H7 (cell line): ENCODE measurements at regions not wholly inside any gene's neighbourhood (a gene's known extent, or its start where the extent isn't known, plus 50 kb on each side); places are given as distances from the start of the nearest gene placed in this dataset.
"Not testable (repeated sequence)": the region's sequence is repeated elsewhere in the genome, so short reads cannot be mapped to it uniquely, and the experiment has no call there.

Experiments
- DNase-seq: peaks from one replicate; pipeline ENCODE4 v3.0.0; 2012
- H3K27me3 ChIP-seq: 2 replicates; pipeline ENCODE4 v1.6.0; 2011; ENCODE audit warnings: mild to moderate bottlenecking, low read length; ENCODE audit not compliant: control insufficient read depth, insufficient read depth
- H3K36me3 ChIP-seq: replicated peaks from 2 replicates; pipeline ENCODE4 v1.5.1; 2011; ENCODE audit warnings: low read length; ENCODE audit not compliant: control insufficient read depth, insufficient read depth
- H3K4me3 ChIP-seq: 2 replicates; pipeline ENCODE4 v1.5.1; 2011; ENCODE audit warnings: low read depth, mild to moderate bottlenecking, control low read depth, low read length, moderate library complexity; ENCODE audit not compliant: insufficient read depth

DNA sequence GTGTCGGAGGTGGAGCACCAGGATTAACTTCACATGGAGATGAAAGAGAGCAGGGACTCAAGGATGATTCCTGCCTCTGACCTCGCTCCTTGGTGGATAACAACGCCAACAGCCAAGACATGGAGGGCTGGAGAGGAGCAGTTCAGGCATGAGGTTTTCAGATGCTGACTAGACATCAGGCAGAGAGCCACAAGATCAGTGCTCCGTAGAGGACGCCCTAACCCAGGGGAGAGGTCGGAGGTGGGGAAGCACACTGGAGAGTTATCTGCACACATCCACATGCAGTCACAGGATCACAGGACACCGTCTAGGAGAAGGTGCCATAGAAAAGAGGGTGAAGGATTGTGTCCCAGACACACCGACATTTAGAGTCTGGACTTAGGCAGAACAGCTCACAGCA, 344.3 kb downstream of the EIPR1 start:
- no peak overlapping the region for H3K4me3 ChIP-seq
- no peaks in the 10 kb centered on the region for H3K36me3 ChIP-seq
- DNase-seq, result peak; percentile 21
- H3K27me3 ChIP-seq, result no peaks in the 10 kb centered on the region

DNA sequence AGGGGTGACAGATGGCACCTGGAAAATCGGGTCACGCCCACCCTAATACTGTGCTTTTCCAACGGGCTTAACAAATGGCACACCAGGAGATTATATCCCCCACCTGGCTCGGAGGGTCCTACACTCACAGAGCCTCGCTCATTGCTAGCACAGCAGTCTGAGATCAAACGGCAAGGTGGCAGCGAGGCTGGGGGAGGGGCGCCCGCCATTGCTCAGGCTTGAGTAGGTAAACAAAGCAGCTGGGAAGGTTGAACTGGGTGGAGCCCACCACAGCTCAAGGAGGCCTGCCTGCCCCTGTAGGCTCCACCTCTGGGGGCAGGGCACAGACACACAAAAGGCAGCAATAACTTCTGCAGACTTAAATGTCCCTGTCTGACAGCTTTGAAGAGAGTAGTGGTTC, 346.8 kb downstream of the EIPR1 start:
- not testable (repeated sequence) for H3K27me3 ChIP-seq, DNase-seq, H3K4me3 ChIP-seq, H3K36me3 ChIP-seq

GRCh38 chr2:3025984-3026383, 351.6 kb downstream of the EIPR1 start:
- Histone ChIP-seq H3K27me3 (no peaks in the 10 kb centered on the region), H3K36me3 (no peaks in the 10 kb centered on the region), H3K4me3 (no peak overlapping the region)
- no peak for DNase-seq

DNA sequence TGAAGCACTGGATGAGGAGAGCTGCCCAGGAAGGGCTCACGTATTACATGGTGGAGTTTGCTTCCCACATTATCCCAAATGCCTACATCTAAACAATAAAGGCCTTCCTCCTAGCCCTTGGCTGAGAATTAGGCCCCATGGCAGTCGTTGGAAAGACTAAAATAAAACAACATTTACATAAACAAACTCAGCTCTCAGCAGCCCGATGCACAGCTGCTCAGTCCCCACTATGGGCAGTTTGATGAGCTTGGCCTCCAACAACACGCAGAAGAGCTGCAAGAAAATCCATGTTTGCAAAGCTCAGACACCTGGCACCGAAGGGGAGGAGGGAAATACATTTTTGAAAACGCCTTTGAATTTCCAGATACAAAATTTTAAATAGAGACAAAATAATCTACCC, 352.4 kb downstream of the EIPR1 start:
- Histone ChIP-seq H3K27me3 (no peaks in the 10 kb centered on the region), H3K4me3 (no peak overlapping the region), H3K36me3 (no peaks in the 10 kb centered on the region)
- no peak for DNase-seq

GRCh38 chr2:3024401-3024935, 353.1 kb downstream of the EIPR1 start:
- no peaks in the 10 kb centered on the region for H3K36me3 ChIP-seq
- H3K4me3 ChIP-seq, result no peak overlapping the region
- peak; percentile 71 for DNase-seq
- no peaks in the 10 kb centered on the region for H3K27me3 ChIP-seq

GRCh38 chr2:3023531-3023930, 354.1 kb downstream of the EIPR1 start:
- no peaks in the 10 kb centered on the region for H3K36me3 ChIP-seq
- H3K4me3 ChIP-seq, result no peak overlapping the region
- DNase-seq, result no peak

DNA sequence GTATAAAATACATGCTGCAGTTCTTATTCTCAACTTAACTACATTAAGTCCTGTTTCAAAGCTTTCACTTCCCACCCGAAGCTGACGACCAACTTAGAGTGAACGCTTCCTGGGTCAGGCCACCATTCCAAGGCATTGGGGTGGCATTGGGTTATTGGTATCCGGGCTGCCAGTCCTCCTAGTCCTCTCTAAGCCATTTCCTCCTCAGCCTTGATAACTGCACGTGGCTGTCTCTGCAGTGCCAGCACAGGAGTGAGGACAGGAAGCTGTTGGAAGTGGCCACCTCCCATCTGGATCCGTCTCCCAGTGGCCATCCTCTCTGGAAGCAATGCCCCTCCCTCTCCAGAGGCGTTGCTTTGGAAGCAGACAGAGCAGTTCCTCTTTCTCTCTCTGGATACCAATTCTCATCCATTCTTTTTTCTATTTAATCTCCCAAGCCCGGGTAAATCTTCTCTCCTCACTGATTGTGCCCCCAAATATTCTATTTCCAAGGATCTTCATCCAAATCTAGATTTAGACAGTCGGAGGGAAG, 354.7 kb downstream of the EIPR1 start:
- H3K4me3 ChIP-seq, result no peak overlapping the region
- H3K27me3 ChIP-seq, result no peaks in the 10 kb centered on the region
- no peaks in the 10 kb centered on the region for H3K36me3 ChIP-seq
- DNase-seq, result no peak

More at GRCh38 chr2:3023531-3023930, 354.1 kb downstream of the EIPR1 start:
- H3K27me3 ChIP-seq, result no peaks in the 10 kb centered on the region

- no peak for DNase-seq
Measured at GRCh38 chr2:3021720-3022119, 355.9 kb downstream of the EIPR1 start.

DNA sequence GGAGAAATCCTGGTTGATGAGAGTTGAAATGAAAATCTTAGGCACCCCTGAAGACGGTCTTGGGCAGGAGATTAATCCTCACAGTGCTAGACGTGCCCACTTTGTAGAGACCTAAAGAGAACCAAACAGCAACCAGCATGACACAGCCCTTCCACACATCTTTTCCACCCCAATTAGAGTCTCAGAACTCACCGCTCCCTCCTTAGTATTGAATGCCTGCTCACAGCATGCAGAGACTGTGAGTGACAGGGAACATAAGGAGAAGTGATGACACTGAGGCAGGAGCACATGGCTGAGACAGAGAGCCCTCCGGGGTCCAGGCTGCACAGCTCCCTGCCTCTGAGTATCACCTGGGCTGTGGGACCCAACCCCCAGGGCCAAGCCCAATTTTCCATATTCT, 367.6 kb downstream of the EIPR1 start:
- no peak for DNase-seq
- H3K36me3 ChIP-seq, result no peaks in the 10 kb centered on the region
- H3K4me3 ChIP-seq, result no peak overlapping the region
- no peaks in the 10 kb centered on the region for H3K27me3 ChIP-seq

More at GRCh38 chr2:3021720-3022119, 355.9 kb downstream of the EIPR1 start:
- H3K27me3 ChIP-seq, result no peaks in the 10 kb centered on the region
- no peak overlapping the region for H3K4me3 ChIP-seq
- no peaks in the 10 kb centered on the region for H3K36me3 ChIP-seq

- Histone ChIP-seq H3K27me3 (no peaks in the 10 kb centered on the region), H3K36me3 (no peaks in the 10 kb centered on the region), H3K4me3 (no peak overlapping the region)
- DNase-seq, result no peak
Measured at GRCh38 chr2:3009483-3009882, 368.1 kb downstream of the EIPR1 start.

- H3K36me3 ChIP-seq, result no peaks in the 10 kb centered on the region
- no peak for DNase-seq
- no peak overlapping the region for H3K4me3 ChIP-seq
Measured at GRCh38 chr2:3009005-3009404, 368.6 kb downstream of the EIPR1 start.

DNA sequence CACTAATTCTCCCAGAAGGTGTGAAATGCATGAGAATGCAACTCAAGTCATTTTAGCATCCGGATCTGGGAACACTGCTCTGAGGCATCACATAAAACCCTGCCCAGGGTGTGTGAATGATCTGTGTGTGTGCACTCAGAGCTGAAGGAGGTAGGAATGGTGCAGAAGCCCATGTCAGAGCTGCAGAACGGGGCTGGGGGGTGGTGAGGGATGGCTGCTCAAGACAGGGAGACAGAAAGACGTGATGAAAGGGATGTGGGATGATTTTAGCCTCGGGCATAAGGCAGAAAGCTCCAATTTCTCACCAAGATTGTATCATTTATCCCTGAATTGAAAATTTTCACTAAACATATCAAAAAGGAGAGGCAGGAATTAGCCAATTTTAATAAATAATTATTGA, 369.1 kb downstream of the EIPR1 start:
- Histone ChIP-seq H3K36me3 (no peaks in the 10 kb centered on the region), H3K4me3 (no peak overlapping the region), H3K27me3 (no peaks in the 10 kb centered on the region)
- DNase-seq, result no peak

More at GRCh38 chr2:3009005-3009404, 368.6 kb downstream of the EIPR1 start:
- H3K27me3 ChIP-seq, result no peaks in the 10 kb centered on the region

- H3K4me3 ChIP-seq, result no peak overlapping the region
- H3K36me3 ChIP-seq, result no peaks in the 10 kb centered on the region
- no peaks in the 10 kb centered on the region for H3K27me3 ChIP-seq
- no peak for DNase-seq
Measured at GRCh38 chr2:3007135-3007534, 370.5 kb downstream of the EIPR1 start.

DNA sequence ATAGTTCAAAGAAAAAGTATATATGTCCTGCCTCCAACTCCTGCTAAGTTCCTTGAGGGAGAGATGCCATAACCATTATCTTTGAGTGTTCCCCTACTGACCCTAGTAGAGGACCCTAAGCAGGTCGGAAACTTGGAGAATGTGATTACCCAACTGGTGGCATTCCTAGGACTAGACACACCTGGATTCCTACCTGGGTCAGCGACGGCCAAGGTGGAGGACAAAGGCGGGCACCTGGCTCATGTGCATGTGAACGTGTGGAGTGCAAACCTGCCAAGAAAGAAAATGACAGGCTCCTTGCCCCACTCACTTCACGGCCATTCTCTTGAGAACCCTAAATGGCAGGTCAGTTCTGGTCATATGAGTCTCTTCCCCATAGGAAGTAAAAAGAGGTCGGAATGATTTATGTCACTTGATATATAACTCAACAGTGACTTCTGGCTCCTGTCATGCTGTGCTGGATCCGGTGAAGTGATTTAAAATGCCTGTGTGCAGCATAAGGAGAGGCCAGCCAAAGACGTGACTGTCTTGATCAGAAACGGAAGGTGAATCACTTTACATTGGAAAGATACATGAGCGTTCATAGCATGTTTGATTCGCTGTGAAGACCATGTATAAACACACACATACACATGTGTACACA, 371.6 kb downstream of the EIPR1 start:
- DNase-seq, result no peak
- H3K36me3 ChIP-seq, result no peaks in the 10 kb centered on the region
- H3K27me3 ChIP-seq, result no peaks in the 10 kb centered on the region
- H3K4me3 ChIP-seq, result no peak overlapping the region

DNA sequence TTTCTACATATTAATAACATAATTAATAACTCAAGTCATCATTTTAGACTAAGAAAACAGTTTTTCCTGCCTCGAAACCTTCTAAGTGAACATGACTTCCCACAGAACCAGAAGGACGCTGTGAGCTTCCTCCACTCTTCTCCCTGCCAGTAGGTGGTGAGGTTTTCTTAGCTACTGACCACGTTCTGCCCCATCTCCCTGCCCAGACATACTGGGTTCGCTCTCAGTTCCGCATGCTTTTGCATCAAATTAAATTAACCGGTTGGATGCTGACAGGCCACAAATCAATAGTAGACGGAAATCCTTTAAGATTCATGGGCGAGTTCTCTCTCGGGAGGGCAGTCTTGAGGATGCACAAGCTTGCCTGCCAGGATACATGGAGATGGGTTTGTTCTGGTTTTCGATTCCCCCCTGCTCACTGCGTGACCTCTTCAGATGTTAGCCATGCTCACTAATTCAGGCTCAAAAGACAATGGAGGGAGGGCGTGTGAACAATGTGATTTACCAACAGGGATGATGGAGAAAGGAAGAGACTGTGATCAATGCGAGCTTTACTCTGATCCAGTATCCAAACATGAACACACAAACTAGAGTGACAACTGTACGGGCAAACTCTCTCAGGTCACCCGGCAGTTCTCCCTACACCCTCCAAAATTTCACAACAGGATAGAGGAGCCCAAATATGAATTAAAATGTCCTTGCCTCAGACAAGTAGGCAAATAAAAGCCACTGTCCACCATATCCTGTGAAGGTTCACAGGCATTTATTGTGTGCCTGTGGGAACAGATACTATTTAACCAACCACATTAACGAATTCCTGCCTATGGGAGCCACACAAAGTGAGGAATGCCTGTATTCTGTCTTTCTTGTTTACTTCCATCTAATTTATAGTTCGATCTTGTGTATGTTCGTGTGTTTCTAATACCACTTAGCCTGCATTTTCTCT, 375.7 kb downstream of the EIPR1 start:
- peak; percentile 25 for DNase-seq
- no peak overlapping the region for H3K4me3 ChIP-seq
- H3K36me3 ChIP-seq, result no peaks in the 10 kb centered on the region
- no peaks in the 10 kb centered on the region for H3K27me3 ChIP-seq
